ENCODE measurements at regions not wholly inside any gene's neighbourhood (a gene's known extent, or its start where the extent isn't known, plus 50 kb on each side); places are given as distances from the start of the nearest gene placed in this dataset.

GRCh38 chr4:59517007-59517406 is 1683.1 kb upstream of the ADGRL3 start:
- H3K4me3 ChIP-seq (ENCODE audit: low read depth, low read length): no peak overlapping the region
- no peak for TF ChIP-seq CTCF (IDR thresholded peaks at IDR 0.05; ENCODE audit: borderline replicate concordance, insufficient read depth, low read depth, low read length)

GRCh38 chr4:59518005-59518823 is 1681.9 kb upstream of the ADGRL3 start:
- H3K4me3 ChIP-seq (ENCODE audit: low read depth, low read length): no peak overlapping the region
- no peak for TF ChIP-seq CTCF (IDR thresholded peaks at IDR 0.05; ENCODE audit: borderline replicate concordance, insufficient read depth, low read depth, low read length)

GRCh38 chr4:59525885-59526284 is 1674.2 kb upstream of the ADGRL3 start:
- no peak for TF ChIP-seq CTCF (IDR thresholded peaks at IDR 0.05; ENCODE audit: borderline replicate concordance, insufficient read depth, low read depth, low read length)

DNA sequence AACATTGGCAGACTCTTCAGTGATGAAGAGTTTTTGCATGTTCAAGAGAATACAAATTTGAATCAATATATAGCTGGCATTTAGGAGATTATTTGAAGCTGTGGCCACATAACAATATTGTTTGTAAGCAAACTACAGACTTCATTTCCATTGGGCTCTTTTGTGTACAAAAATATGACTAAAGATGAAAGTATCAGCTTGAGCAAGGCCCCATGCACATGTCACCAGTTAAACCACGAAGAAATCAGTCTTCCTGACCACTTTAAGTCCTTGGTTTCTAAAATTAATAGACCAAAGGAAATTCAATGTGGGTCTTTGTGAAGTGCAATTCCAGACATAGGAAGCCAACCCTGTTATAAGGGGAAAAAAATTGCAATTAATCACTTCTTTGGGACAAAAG is 1664.6 kb upstream of the ADGRL3 start:
- no peak for TF ChIP-seq CTCF (IDR thresholded peaks at IDR 0.05; ENCODE audit: borderline replicate concordance, insufficient read depth, low read depth, low read length)
- no peak overlapping the region for H3K4me3 ChIP-seq (ENCODE audit: low read depth, low read length)

More at GRCh38 chr4:59525885-59526284, 1674.2 kb upstream of the ADGRL3 start:
- H3K4me3 ChIP-seq (ENCODE audit: low read depth, low read length): no peak overlapping the region

GRCh38 chr4:59536428-59536827 is 1663.7 kb upstream of the ADGRL3 start:
- TF ChIP-seq CTCF (IDR thresholded peaks at IDR 0.05; ENCODE audit: borderline replicate concordance, insufficient read depth, low read depth, low read length): no peak
- H3K4me3 ChIP-seq (ENCODE audit: low read depth, low read length): no peak overlapping the region

- TF ChIP-seq CTCF (IDR thresholded peaks at IDR 0.05; ENCODE audit: borderline replicate concordance, insufficient read depth, low read depth, low read length): no peak
- H3K4me3 ChIP-seq (ENCODE audit: low read depth, low read length): no peak overlapping the region
These were observed 1662.8 kb upstream of the ADGRL3 start for GRCh38 chr4:59537246-59537886.

DNA sequence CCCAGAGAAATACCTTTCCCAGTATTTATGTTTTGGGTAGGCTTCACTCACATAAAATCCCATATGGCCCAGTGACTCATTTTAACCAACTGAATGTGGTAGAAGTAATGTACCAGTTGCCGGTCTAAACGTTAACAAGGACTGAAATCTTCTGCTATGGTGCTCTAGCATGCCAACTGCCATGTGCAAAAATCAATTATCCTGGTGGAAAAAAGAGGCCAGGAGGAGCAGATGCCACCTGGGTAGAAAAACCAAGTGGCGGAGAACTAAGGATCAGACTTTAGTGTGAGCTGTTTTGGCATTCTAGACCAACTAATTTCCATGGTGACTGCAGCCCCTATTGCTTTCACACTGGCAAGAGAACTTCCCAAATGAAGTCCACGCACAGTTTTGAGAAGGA is 1660.7 kb upstream of the ADGRL3 start:
- no peak overlapping the region for H3K4me3 ChIP-seq (ENCODE audit: low read depth, low read length)
- TF ChIP-seq CTCF (IDR thresholded peaks at IDR 0.05; ENCODE audit: borderline replicate concordance, insufficient read depth, low read depth, low read length): no peak
